Testis (tissue), 2 donors: ENCODE measurements at regions not wholly inside any gene's neighbourhood (a gene's known extent, or its start where the extent isn't known, plus 50 kb on each side); places are given as distances from the start of the nearest gene placed in this dataset.

Source experiments
- CTCF ChIP-seq, 3 experiments: fragments of 450-650 bp in 2 of 3; fragments of 200-600 bp in 1 of 3; sonication (generic) in 1 of 3; IDR thresholded peaks; one replicate each; pipeline ENCODE4 v1.5.1; 2016 to 2019; ENCODE audit warnings: antibody characterized with exemption in 3 of 3, mild to moderate bottlenecking in 2 of 3, moderate library complexity in 1 of 3
- POLR2A ChIP-seq: fragments of 450-650 bp; IDR thresholded peaks from one replicate; pipeline ENCODE4 v1.6.1; 2017; ENCODE audit warnings: antibody characterized with exemption, mild to moderate bottlenecking, moderate library complexity

DNA sequence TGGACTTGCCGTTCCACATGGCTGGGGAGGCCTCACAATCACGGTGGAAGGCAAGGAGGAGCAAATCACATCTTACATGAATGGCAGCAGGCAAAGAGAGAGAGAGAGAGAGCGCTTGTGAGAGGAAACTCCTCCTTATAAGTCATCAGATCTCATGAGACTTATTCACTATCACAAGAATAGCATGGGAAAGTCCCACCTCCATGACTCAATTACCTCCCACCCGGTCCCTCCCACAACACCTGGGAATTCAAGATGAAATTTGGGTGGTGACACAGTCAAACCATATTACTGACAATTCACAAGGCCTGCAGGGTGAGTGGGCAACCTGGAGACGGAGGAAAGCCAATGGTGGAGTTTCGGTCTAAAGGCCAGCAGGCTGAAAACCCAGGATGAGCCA is 394.3 kb upstream of the TRAM1L1 start:
- no peak for TF ChIP-seq CTCF (IDR thresholded peaks at IDR 0.05)
- no peak for TF ChIP-seq POLR2A
